OCI-LY3 (cell line): ENCODE measurements at regions not wholly inside any gene's neighbourhood (a gene's known extent, or its start where the extent isn't known, plus 50 kb on each side); places are given as distances from the start of the nearest gene placed in this dataset.

Experiments used
- CTCF ChIP-seq: fragments of 200-600, 300-600 bp; sonication (generic); IDR thresholded peaks from 2 replicates; pipeline ENCODE4 v1.5.1; 2014; ENCODE audit warnings: antibody characterized with exemption, low read length, low read depth
- EZH2phosphoT487 ChIP-seq: fragments of 200-600 bp; shearing (Covaris generic); IDR thresholded peaks from 2 replicates; pipeline ENCODE4 v1.6.1; 2018; ENCODE audit warnings: antibody characterized with exemption, mixed run types, low read depth

GRCh38 chr12:38490073-38490472 lies 173.5 kb downstream of the ALG10B start:
- TF ChIP-seq CTCF (no peak), EZH2phosphoT487 (no peak)
